Astrocyte (in vitro differentiated cells and primary cell): ENCODE measurements at regions not wholly inside any gene's neighbourhood (a gene's known extent, or its start where the extent isn't known, plus 50 kb on each side); places are given as distances from the start of the nearest gene placed in this dataset.

Experiments used
- DNase-seq: peaks from one replicate; pipeline ENCODE4 v3.0.0-alpha.2; 2010; ENCODE audit warnings: low read depth
- FAIRE-seq: peaks from 2 replicates; lab custom pipeline; 2011; peaks lifted over from hg19 to GRCh38; lab: Jason Lieb, UNC
- H2AFZ ChIP-seq: 2 replicates; pipeline ENCODE4 v1.6.0; 2012; ENCODE audit warnings: low read depth, low read length, inconsistent platforms
- H3K27ac ChIP-seq: 2 replicates; pipeline ENCODE4 v1.5.1; 2011; ENCODE audit warnings: low read depth, low read length, inconsistent platforms
- H3K27me3 ChIP-seq: 2 replicates; pipeline ENCODE4 v1.6.0; 2011; ENCODE audit warnings: low read length, inconsistent platforms; ENCODE audit not compliant: insufficient read depth
- H3K36me3 ChIP-seq: 2 replicates; pipeline ENCODE4 v1.5.1; 2011; ENCODE audit warnings: low read length, inconsistent platforms; ENCODE audit not compliant: insufficient read depth
- H3K4me1 ChIP-seq: 2 replicates; pipeline ENCODE4 v1.5.1; 2011; ENCODE audit warnings: low read length, inconsistent platforms; ENCODE audit not compliant: insufficient read depth
- H3K4me2 ChIP-seq: 2 replicates; pipeline ENCODE4 v1.6.0; 2012; ENCODE audit warnings: low read length, inconsistent platforms
- H3K4me3 ChIP-seq: 2 replicates; pipeline ENCODE4 v1.5.1; 2011; ENCODE audit warnings: low read depth, mild to moderate bottlenecking, low read length, inconsistent platforms; ENCODE audit not compliant: insufficient read depth
- H3K79me2 ChIP-seq: 2 replicates; pipeline ENCODE4 v1.6.0; 2012; ENCODE audit warnings: mild to moderate bottlenecking, low read length, inconsistent platforms; ENCODE audit not compliant: insufficient read depth
- H3K9ac ChIP-seq: 2 replicates; pipeline ENCODE4 v1.6.0; 2012; ENCODE audit warnings: mild to moderate bottlenecking, low read length, inconsistent platforms
- H3K9me3 ChIP-seq: 2 replicates; pipeline ENCODE4 v1.5.1; 2012; ENCODE audit warnings: low read depth, mild to moderate bottlenecking, low read length, inconsistent platforms; ENCODE audit not compliant: insufficient read depth
- H4K20me1 ChIP-seq: 2 replicates; pipeline ENCODE4 v1.6.0; 2012; ENCODE audit warnings: low read length, inconsistent platforms; ENCODE audit not compliant: insufficient read depth
- H3K27ac Mint-ChIP-seq: one replicate; pipeline ENCODE4 v1.8.0; 2021; ENCODE audit warnings: mild to moderate bottlenecking, mixed read lengths; ENCODE audit not compliant: unreplicated experiment
- H3K27me3 Mint-ChIP-seq: one replicate; pipeline ENCODE4 v1.8.0; 2021; ENCODE audit warnings: low read depth, mixed read lengths; ENCODE audit not compliant: unreplicated experiment
- H3K36me3 Mint-ChIP-seq: one replicate; pipeline ENCODE4 v1.8.0; 2021; ENCODE audit warnings: low read depth, mixed read lengths; ENCODE audit not compliant: unreplicated experiment
- H3K4me1 Mint-ChIP-seq: one replicate; pipeline ENCODE4 v1.8.0; 2021; ENCODE audit warnings: low read depth, mixed read lengths; ENCODE audit not compliant: unreplicated experiment
- H3K4me3 Mint-ChIP-seq: one replicate; pipeline ENCODE4 v1.8.0; 2021; ENCODE audit warnings: mild to moderate bottlenecking, moderate library complexity, mixed read lengths; ENCODE audit not compliant: unreplicated experiment
- H3K9me3 Mint-ChIP-seq: one replicate; pipeline ENCODE4 v1.8.0; 2021; ENCODE audit warnings: mild to moderate bottlenecking, mixed read lengths; ENCODE audit not compliant: unreplicated experiment
- CTCF ChIP-seq: IDR thresholded peaks from 2 replicates; pipeline ENCODE4 v1.5.1; 2011; ENCODE audit warnings: low read depth, mild to moderate bottlenecking, inconsistent platforms, low read length, moderate library complexity; ENCODE audit not compliant: insufficient read depth
- EZH2 ChIP-seq: IDR thresholded peaks from 2 replicates; pipeline ENCODE4 v1.6.1; 2012; ENCODE audit warnings: mild to moderate bottlenecking, low read length, inconsistent platforms; ENCODE audit not compliant: insufficient read depth

DNA sequence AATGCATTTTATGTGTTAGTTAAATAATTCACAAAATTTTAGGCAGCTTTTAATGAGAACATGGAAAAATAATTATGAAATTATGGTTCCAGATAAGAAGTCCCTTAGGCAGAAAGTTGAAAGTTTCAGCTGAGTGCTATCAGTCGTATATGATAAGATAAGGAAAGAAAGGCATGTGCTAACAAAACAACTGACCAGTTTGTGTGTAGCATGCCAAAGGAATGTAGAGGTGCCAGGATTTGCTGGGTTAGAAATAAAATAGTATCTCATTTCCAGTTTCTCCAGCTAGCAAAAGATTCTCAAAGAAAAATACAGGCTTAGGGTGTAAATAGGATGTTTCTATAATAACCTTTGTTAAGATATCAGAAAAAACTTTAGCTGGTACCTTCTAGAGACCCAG, 1044.5 kb upstream of the CDH8 start:
- TF ChIP-seq CTCF: no peak
- TF ChIP-seq EZH2: no peak
- H3K27ac Mint-ChIP-seq: no peak overlapping the region
- H3K4me1 Mint-ChIP-seq: no peaks in the 10 kb centered on the region
- no peak for DNase-seq
- Histone ChIP-seq H4K20me1 (no peaks in the 10 kb centered on the region), H3K36me3 (no peaks in the 10 kb centered on the region), H3K4me2 (no peak overlapping the region), H3K79me2 (no peaks in the 10 kb centered on the region), H3K9me3 (peaks cover 1% of the 10 kb centered on the region), H3K27ac (no peak overlapping the region), H3K27me3 (no peaks in the 10 kb centered on the region), H2AFZ (no peak overlapping the region), H3K9ac (no peak overlapping the region), H3K4me1 (no peaks in the 10 kb centered on the region), H3K4me3 (no peak overlapping the region)
- H3K4me3 Mint-ChIP-seq: no peak overlapping the region
- no peaks in the 10 kb centered on the region for H3K27me3 Mint-ChIP-seq
- H3K36me3 Mint-ChIP-seq: no peaks in the 10 kb centered on the region
- no peak for FAIRE-seq
- H3K9me3 Mint-ChIP-seq: peaks cover 3% of the 10 kb centered on the region

DNA sequence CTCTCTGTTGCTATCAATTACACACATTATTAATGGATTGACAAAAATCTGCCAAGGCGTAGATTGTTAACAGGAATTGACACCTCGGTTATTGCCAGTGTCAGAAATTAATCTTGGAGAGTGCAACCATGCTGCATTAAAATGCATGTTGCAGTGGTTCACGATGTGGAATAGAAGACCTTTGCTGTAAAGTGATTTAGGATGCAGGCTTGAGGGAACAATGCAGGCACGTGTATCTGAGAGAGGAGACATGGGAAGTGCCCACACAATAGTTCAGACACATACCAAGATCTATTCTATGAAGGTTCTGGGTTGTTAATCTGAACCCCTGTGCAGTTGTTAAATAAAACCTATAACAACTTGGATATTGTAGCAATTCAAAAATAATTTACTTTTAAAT, 1032.8 kb upstream of the CDH8 start:
- Histone ChIP-seq H3K27ac (no peak overlapping the region), H3K4me3 (no peak overlapping the region), H3K36me3 (no peaks in the 10 kb centered on the region), H3K9me3 (no peaks in the 10 kb centered on the region), H3K27me3 (no peaks in the 10 kb centered on the region), H4K20me1 (no peaks in the 10 kb centered on the region), H2AFZ (no peak overlapping the region), H3K9ac (no peak overlapping the region), H3K4me1 (no peaks in the 10 kb centered on the region), H3K4me2 (no peak overlapping the region), H3K79me2 (no peaks in the 10 kb centered on the region)
- Mint-ChIP-seq H3K9me3 (no peaks in the 10 kb centered on the region), H3K36me3 (no peaks in the 10 kb centered on the region), H3K4me3 (no peak overlapping the region), H3K27ac (no peak overlapping the region), H3K27me3 (no peaks in the 10 kb centered on the region), H3K4me1 (peaks cover 4% of the 10 kb centered on the region)
- DNase-seq (no peak), FAIRE-seq (no peak)
- TF ChIP-seq CTCF (no peak), EZH2 (no peak)

DNA sequence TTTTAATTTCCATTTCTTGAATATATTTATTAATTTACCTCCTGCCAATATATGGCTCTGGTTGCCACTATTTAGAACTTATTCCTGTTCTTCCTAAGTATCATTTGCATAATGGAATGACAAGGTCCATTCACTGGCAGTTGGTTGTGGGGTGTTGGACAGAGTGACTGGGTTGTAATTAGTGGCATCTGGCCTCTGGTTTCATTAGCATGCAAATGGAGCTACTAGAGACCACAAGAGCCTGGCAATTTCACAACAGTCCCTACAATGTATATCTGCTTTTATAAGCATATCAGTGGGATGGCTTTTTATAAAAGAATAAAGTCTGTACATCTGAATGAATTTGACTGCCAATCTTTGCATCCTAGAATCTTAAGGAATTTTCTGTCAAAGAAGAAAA, 1030.9 kb upstream of the CDH8 start:
- H3K27me3 Mint-ChIP-seq: no peaks in the 10 kb centered on the region
- Histone ChIP-seq H3K4me2 (no peak overlapping the region), H3K9me3 (no peaks in the 10 kb centered on the region), H3K4me3 (no peak overlapping the region), H3K4me1 (no peaks in the 10 kb centered on the region), H3K36me3 (no peaks in the 10 kb centered on the region), H4K20me1 (no peaks in the 10 kb centered on the region), H3K27me3 (no peaks in the 10 kb centered on the region), H2AFZ (no peak overlapping the region), H3K79me2 (no peaks in the 10 kb centered on the region), H3K27ac (no peak overlapping the region), H3K9ac (no peak overlapping the region)
- no peaks in the 10 kb centered on the region for H3K9me3 Mint-ChIP-seq
- DNase-seq (no peak), FAIRE-seq (no peak)
- H3K4me1 Mint-ChIP-seq: peaks cover 12% of the 10 kb centered on the region
- no peak overlapping the region for H3K27ac Mint-ChIP-seq
- no peak overlapping the region for H3K4me3 Mint-ChIP-seq
- no peaks in the 10 kb centered on the region for H3K36me3 Mint-ChIP-seq
- TF ChIP-seq EZH2: no peak
- TF ChIP-seq CTCF: no peak
